Neuronal stem cell (in vitro differentiated cells): ENCODE measurements at regions not wholly inside any gene's neighbourhood (a gene's known extent, or its start where the extent isn't known, plus 50 kb on each side); places are given as distances from the start of the nearest gene placed in this dataset.

Experiments used
- DNase-seq: peaks from one replicate; pipeline ENCODE4 v3.0.0-alpha.2; 2013; ENCODE audit warnings: low spot score
- H2AFZ ChIP-seq: one replicate; pipeline ENCODE4 v1.6.1; 2013; ENCODE audit warnings: mild to moderate bottlenecking, low read length, inconsistent platforms
- H2AK5ac ChIP-seq: 2 replicates; pipeline ENCODE4 v1.6.1; 2013; ENCODE audit warnings: low read depth, mild to moderate bottlenecking, inconsistent platforms, low read length, moderate library complexity, mixed read lengths
- H2BK120ac ChIP-seq: 2 replicates; pipeline ENCODE4 v1.6.1; 2013; ENCODE audit warnings: low read depth, mild to moderate bottlenecking, inconsistent platforms, low read length, moderate library complexity, mixed read lengths
- H2BK12ac ChIP-seq: one replicate; pipeline ENCODE4 v1.6.1; 2013; ENCODE audit warnings: low read length, inconsistent platforms
- H2BK15ac ChIP-seq: 2 replicates; pipeline ENCODE4 v1.6.1; 2013; ENCODE audit warnings: mild to moderate bottlenecking, low read length, inconsistent platforms, mixed read lengths
- H2BK5ac ChIP-seq: one replicate; pipeline ENCODE4 v1.6.1; 2013; ENCODE audit warnings: inconsistent platforms, mild to moderate bottlenecking, low read length, moderate library complexity
- H3K14ac ChIP-seq: one replicate; pipeline ENCODE4 v1.6.1; 2013; ENCODE audit warnings: low read length, inconsistent platforms
- H3K18ac ChIP-seq: 2 replicates; pipeline ENCODE4 v1.6.1; 2013; ENCODE audit warnings: low read length, inconsistent platforms
- H3K23ac ChIP-seq: 2 replicates; pipeline ENCODE4 v1.6.1; 2013; ENCODE audit warnings: low read depth, mild to moderate bottlenecking, mixed read lengths, low read length, inconsistent platforms; ENCODE audit not compliant: poor library complexity
- H3K27ac ChIP-seq: replicated peaks from 3 replicates; pipeline ENCODE4 v1.5.1; 2013; ENCODE audit warnings: low read length, inconsistent platforms
- H3K27me3 ChIP-seq, 3 experiments: 2 replicates each; pipeline ENCODE4 v1.6.1; 2013; ENCODE audit warnings: low read length in 3 of 3, mild to moderate bottlenecking in 2 of 3, inconsistent platforms in 1 of 3, low read depth in 1 of 3, mixed read lengths in 1 of 3, moderate library complexity in 1 of 3; ENCODE audit not compliant: control insufficient read depth in 3 of 3, insufficient read depth in 3 of 3
- H3K36me3 ChIP-seq, 2 donors: replicated peaks in 1 of 2; 2 replicates each; pipeline ENCODE4 v1.6.1; 2013; ENCODE audit warnings: low read length in 2 of 2; ENCODE audit not compliant: control insufficient read depth in 2 of 2, insufficient read depth in 2 of 2
- H3K4ac ChIP-seq: 2 replicates; pipeline ENCODE4 v1.6.1; 2013; ENCODE audit warnings: inconsistent platforms, mild to moderate bottlenecking, low read length, moderate library complexity
- H3K4me1 ChIP-seq, 2 donors: 1 replicate in 1 of 2; 2 replicates in 1 of 2; pipeline ENCODE4 v1.6.1; 2013; ENCODE audit warnings: low read length in 2 of 2, low read depth in 1 of 2; ENCODE audit not compliant: control insufficient read depth in 2 of 2, insufficient read depth in 1 of 2
- H3K4me2 ChIP-seq: one replicate; pipeline ENCODE4 v1.6.1; 2013; ENCODE audit warnings: mild to moderate bottlenecking, low read length, inconsistent platforms; ENCODE audit not compliant: insufficient read depth, poor library complexity, severe bottlenecking
- H3K4me3 ChIP-seq, 2 donors: 2 replicates each; pipeline ENCODE4 v1.5.1; 2013; ENCODE audit warnings: low read length in 2 of 2, mild to moderate bottlenecking in 2 of 2, inconsistent platforms in 1 of 2, moderate library complexity in 1 of 2
- H3K79me1 ChIP-seq: one replicate; pipeline ENCODE4 v1.6.1; 2013; ENCODE audit warnings: low read depth, mild to moderate bottlenecking, inconsistent platforms, low read length, moderate library complexity
- H3K9ac ChIP-seq: one replicate; pipeline ENCODE4 v1.6.1; 2013; ENCODE audit warnings: mild to moderate bottlenecking, low read depth, low read length, inconsistent platforms; ENCODE audit not compliant: poor library complexity
- H3K9me3 ChIP-seq, 2 donors: replicated peaks in 1 of 2; 2 replicates each; pipeline versions ENCODE3 to v1.6.1; 2013; ENCODE audit warnings: low read length in 2 of 2, mild to moderate bottlenecking in 2 of 2, inconsistent platforms in 1 of 2, low read depth in 1 of 2, mixed read lengths in 1 of 2, moderate library complexity in 1 of 2; ENCODE audit not compliant: control insufficient read depth in 2 of 2, insufficient read depth in 1 of 2
- H4K8ac ChIP-seq: one replicate; pipeline ENCODE4 v1.6.1; 2013; ENCODE audit warnings: low read depth, mild to moderate bottlenecking, inconsistent platforms, low read length, moderate library complexity
- H4K91ac ChIP-seq: one replicate; pipeline ENCODE4 v1.6.1; 2013; ENCODE audit warnings: low read length, low read depth, mild to moderate bottlenecking, inconsistent platforms; ENCODE audit not compliant: poor library complexity
- WGBS, 2 donors: extraction: QIAGEN DNeasy Blood & Tissue Kit; methylation state at CpG; one replicate each; pipeline ENCODE4 v1.1.7; 2013; ENCODE audit warnings: missing lambda C conversion rate in 2 of 2, mixed read lengths in 1 of 2; ENCODE audit not compliant: insufficient read length in 2 of 2, insufficient replicate concordance in 1 of 2; ENCODE audit errors: extremely low coverage in 2 of 2; 5-methylcytosine and 5-hydroxymethylcytosine counted together

GRCh38 chr5:171600741-171601265, 181.4 kb downstream of the FGF18 start:
- Histone ChIP-seq H3K4me3 (no peak overlapping the region), H3K9me3 (no peaks in the 10 kb centered on the region), H4K91ac (no peak overlapping the region), H4K8ac (no peak overlapping the region), H2BK5ac (no peak overlapping the region), H2AFZ (no peak overlapping the region), H2AK5ac (no peak overlapping the region), H2BK12ac (no peak overlapping the region), H3K36me3 (no peaks in the 10 kb centered on the region), H3K4me2 (no peak overlapping the region), H3K27ac (no peak overlapping the region), H3K27me3 (peaks cover 0 to 3% (median 0%) of the 10 kb centered on the region in 3 experiments), H3K4me1 (no peaks in the 10 kb centered on the region), H2BK15ac (no peak overlapping the region), H3K18ac (no peak overlapping the region), H3K14ac (no peak overlapping the region), H2BK120ac (no peak overlapping the region), H3K4ac (no peak overlapping the region), H3K9ac (peak overlapping the region; percentile 3), H3K23ac (no peak overlapping the region), H3K79me1 (no peaks in the 10 kb centered on the region)
- no CpG with 5 or more reads among the region's 8 CpGs for WGBS, 2 donors
- DNase-seq: no peak

GRCh38 chr5:171601266-171601881, 181.9 kb downstream of the FGF18 start:
- WGBS, 2 donors: no CpG with 5 or more reads among the region's 9 CpGs
- H3K4me2 ChIP-seq: no peak overlapping the region
- H3K9me3 ChIP-seq: peaks cover under 1 to 6% of the 10 kb centered on the region in 2 donors
- H2AK5ac ChIP-seq: no peak overlapping the region
- H4K8ac ChIP-seq: no peak overlapping the region
- H3K4me3 ChIP-seq: no peak overlapping the region
- peaks cover 0 to 3% (median 0%) of the 10 kb centered on the region in 3 experiments for H3K27me3 ChIP-seq
- H2AFZ ChIP-seq: no peak overlapping the region
- no peak for DNase-seq
- H3K23ac ChIP-seq: no peak overlapping the region
- H3K14ac ChIP-seq: no peak overlapping the region
- no peaks in the 10 kb centered on the region for H3K4me1 ChIP-seq
- no peak overlapping the region for H2BK12ac ChIP-seq
- H3K18ac ChIP-seq: peak overlapping the region; percentile 60
- H2BK5ac ChIP-seq: no peak overlapping the region
- H2BK15ac ChIP-seq: no peak overlapping the region
- no peak overlapping the region for H3K27ac ChIP-seq
- no peak overlapping the region for H3K9ac ChIP-seq
- H3K36me3 ChIP-seq: no peaks in the 10 kb centered on the region
- no peak overlapping the region for H2BK120ac ChIP-seq
- H3K4ac ChIP-seq: no peak overlapping the region
- H3K79me1 ChIP-seq: no peaks in the 10 kb centered on the region
- no peak overlapping the region for H4K91ac ChIP-seq

- Histone ChIP-seq H3K4me2 (no peak overlapping the region), H3K9me3 (peaks cover 2 to 7% of the 10 kb centered on the region in 2 donors), H3K9ac (no peak overlapping the region), H3K18ac (no peak overlapping the region), H3K36me3 (no peaks in the 10 kb centered on the region), H3K27ac (no peak overlapping the region), H2BK5ac (no peak overlapping the region), H4K8ac (no peak overlapping the region), H3K4me3 (no peak overlapping the region), H2AFZ (no peak overlapping the region), H2BK15ac (no peak overlapping the region), H3K79me1 (no peaks in the 10 kb centered on the region), H2BK12ac (no peak overlapping the region), H2BK120ac (no peak overlapping the region), H3K27me3 (peaks cover 0 to 3% (median 0%) of the 10 kb centered on the region in 3 experiments), H4K91ac (no peak overlapping the region), H3K23ac (no peak overlapping the region), H3K4me1 (no peaks in the 10 kb centered on the region), H3K14ac (no peak overlapping the region), H3K4ac (no peak overlapping the region), H2AK5ac (no peak overlapping the region)
- no CpG with 5 or more reads among the region's 2 CpGs for WGBS, 2 donors
- DNase-seq: no peak
Measured at GRCh38 chr5:171603591-171603990, 182.0 kb upstream of the SMIM23 start.

- Histone ChIP-seq H3K4me2 (no peak overlapping the region), H3K27me3 (peaks cover 0 to 3% (median 0%) of the 10 kb centered on the region in 3 experiments), H2BK5ac (no peak overlapping the region), H2AFZ (no peak overlapping the region), H3K36me3 (no peaks in the 10 kb centered on the region), H3K9ac (no peak overlapping the region), H2BK120ac (no peak overlapping the region), H4K91ac (no peak overlapping the region), H3K9me3 (peaks cover 2 to 7% of the 10 kb centered on the region in 2 donors), H3K4me1 (no peaks in the 10 kb centered on the region), H2AK5ac (no peak overlapping the region), H3K4ac (no peak overlapping the region), H3K23ac (no peak overlapping the region), H2BK15ac (no peak overlapping the region), H3K27ac (no peak overlapping the region), H4K8ac (no peak overlapping the region), H3K18ac (no peak overlapping the region), H3K4me3 (no peak overlapping the region), H3K14ac (no peak overlapping the region), H3K79me1 (no peaks in the 10 kb centered on the region), H2BK12ac (no peak overlapping the region)
- DNase-seq: no peak
Measured at GRCh38 chr5:171604195-171604594, 181.4 kb upstream of the SMIM23 start.
